OCI-M1 (cell line): ENCODE measurements at regions not wholly inside any gene's neighbourhood (a gene's known extent, or its start where the extent isn't known, plus 50 kb on each side); places are given as distances from the start of the nearest gene placed in this dataset.
"Not testable (repeated sequence)": the region's sequence is repeated elsewhere in the genome, so short reads cannot be mapped to it uniquely, and the experiment has no call there.

Experiments used
- DNase-seq: peaks from one replicate; lab custom pipeline; 2025; lab: John Stamatoyannopoulos, UW

DNA sequence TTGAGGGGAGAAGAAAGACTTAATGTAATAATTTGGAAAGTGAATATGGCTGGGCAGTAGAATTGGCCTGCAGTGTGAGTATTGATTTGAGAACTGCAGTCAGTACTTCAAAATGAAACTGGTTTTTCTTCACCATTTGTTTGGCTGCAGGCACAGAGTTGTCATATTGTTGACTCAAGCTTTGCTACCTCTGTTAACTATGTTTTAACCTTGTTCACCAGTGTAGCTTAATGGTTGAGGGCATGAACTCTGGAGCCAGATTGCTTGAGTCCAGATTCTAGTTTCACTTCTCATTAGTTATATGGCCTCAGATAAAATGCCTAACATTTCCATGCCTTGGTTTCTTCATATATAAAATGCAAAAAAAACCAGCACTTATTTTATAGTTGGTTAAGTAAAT, 64.1 kb downstream of the CFAP44 start:
- DNase-seq = no peak

DNA sequence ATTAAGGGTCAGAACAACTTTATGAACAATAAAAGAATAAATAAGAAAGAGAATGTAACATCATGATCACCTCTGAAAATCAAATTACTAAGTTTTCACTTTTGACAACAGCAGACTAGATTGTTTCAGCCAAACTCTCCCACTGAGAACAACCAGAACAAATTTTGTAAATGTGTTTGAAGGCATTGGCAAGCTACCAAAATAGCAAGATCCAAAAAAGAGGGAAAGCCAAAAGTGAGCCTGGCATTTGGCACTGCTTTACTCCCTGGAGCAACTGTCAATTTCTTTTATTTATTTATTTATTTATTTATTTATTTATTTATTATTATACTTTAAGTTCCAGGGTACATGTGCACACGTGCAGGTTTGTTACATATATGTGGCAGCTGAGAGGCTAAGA, 67.2 kb downstream of the CFAP44 start:
- no peak for DNase-seq

DNA sequence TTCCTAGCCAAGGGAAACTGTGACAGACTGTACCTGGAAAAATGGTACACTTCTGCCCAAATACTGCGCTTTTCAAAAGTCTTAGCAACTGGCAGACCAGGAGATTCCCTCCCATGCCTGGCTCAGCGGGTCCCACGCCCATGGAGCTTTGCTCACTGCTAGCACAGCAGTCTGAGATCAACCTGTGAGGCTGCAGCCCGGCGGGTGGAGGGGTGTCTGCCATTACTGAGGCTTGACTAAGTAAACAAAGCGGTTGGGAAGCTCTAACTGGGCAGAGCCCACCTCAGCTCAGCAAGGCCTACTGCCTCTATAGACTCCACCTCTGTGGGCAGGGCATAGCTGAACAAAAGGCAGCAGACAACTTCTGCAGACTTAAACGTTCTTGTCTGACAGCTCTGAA, 74.5 kb downstream of the CFAP44 start:
- not testable (repeated sequence) for DNase-seq

DNA sequence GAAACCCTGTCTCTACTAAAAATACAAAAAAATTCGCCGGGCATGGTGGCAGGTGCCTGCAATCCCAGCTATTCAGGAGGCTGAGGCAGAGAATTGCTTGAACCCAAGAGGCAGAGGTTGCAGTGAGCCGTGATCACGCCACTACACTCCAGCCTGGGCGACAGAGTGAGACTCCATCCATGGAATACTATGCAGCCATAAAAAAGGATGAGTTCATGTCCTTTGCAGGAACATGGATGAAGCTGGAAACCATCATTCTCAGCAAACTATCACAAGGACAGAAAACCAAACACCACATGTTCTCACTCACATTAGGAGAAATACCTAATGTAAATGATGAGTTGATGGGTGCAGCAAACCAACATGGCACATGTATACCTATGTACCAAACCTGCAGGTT, 86.0 kb downstream of the CFAP44 start:
- DNase-seq = not testable (repeated sequence)

DNA sequence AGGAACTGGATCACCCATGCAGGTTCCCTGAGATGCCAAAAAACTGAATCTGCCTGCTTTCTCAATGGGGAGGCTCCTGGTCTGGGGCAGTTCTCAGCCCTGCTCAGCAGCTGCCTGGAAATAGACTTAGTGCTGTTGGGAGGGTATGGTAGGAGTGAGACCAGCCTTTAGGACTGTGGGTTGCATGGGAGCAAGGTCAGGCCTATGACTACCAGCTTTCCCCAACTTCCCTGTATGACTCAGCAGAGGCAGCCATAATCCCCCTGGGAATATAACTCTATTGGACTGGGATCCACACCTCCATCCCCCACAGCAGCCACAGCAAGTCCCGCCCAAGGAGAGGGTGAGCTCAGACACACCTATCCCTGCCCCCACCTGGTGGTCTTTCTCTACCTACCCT, 87.0 kb downstream of the CFAP44 start:
- no peak for DNase-seq

DNA sequence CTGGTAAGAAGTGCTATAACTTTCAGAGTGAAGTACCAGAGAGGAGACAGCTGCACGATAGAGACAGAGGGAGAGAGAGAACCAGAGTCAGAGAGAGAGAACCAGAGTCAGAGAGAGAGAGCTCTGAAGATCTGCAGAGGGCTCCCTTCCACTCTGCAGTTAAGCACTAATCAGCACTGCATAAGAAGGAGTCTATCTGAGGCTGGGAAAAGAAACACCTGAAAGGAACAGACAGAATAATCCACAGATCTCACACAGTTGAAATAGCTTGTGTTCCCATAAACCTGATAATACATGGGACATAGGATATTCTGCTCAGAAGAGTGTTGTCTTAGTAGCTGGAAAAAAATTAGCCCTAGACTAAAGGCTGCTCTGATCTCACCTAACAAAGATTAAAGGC, 87.6 kb downstream of the CFAP44 start:
- DNase-seq = no peak

DNA sequence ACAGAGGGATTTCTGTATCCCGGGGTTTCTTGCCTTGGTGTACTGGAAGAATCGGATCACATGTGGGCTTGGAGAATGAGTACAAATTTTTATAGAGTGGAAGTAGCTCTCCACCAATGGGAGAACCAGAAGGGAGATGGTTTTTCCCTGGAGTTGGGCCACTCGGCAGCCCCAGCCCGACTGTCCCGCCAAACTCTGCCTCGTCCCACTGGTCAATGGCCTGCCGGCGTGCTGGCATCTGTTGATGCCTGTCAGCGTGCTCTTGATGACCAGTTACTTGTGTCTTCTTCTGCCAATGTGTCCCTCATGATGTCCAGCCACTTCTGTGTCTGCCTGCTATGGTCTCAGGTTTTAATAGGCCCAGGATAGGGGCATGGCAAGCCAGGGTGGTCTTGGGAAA, 100.5 kb downstream of the CFAP44 start:
- no peak for DNase-seq

DNA sequence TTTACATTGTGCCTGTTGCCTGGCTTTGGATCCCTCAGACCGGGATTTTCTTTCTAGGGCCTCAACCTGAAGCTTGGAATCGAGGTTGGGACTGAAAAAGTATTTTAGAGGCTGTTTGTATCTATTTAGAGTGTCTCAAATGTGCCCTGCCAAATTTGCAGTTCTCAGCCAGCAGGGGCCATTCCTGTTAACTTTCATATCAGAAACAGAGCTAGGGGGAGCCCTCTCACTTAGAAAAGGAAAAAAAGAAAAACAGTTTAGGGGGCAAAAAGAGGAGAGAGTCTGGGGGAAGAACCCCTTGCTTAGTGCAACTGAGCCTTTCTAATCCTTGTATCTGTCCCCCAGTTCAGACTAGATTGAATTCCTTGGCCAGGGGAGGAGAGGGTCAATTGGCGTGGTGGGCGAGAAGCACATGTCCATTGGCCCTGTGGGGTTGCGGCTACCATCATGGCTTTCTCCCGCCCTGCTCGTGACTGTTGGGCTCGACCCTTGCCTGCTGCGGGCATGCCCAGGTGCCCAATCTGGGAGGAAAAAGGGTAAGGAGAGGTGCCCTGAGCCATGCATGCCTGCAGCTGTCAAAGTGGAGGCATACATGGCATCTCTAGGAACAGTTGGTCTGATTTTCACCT, 101.6 kb downstream of the CFAP44 start:
- peak; percentile 4 for DNase-seq
